ENCODE measurements at regions not wholly inside any gene's neighbourhood (a gene's known extent, or its start where the extent isn't known, plus 50 kb on each side); places are given as distances from the start of the nearest gene placed in this dataset.

DNA sequence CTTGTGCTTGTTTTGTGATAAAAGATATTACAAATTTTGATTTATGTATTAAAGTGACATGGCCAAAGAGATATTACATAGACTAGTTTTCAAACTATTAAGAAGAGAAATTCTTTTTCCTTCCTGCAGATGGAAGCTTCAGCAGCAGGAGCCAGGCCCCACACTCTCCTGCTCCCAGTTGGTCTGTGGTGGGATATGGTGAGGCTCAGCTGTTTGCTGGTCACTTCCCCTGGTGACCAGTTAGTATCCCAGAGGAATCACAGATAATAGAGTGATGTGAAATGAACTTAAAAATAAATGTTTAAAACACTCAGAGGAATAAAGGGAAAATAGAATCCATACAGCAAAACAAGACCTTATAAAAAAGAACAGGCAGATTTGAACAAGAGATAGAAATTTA, 154.7 kb downstream of the KTN1 start:
- no peak for DNase-seq (ENCODE audit: low spot score)

DNA sequence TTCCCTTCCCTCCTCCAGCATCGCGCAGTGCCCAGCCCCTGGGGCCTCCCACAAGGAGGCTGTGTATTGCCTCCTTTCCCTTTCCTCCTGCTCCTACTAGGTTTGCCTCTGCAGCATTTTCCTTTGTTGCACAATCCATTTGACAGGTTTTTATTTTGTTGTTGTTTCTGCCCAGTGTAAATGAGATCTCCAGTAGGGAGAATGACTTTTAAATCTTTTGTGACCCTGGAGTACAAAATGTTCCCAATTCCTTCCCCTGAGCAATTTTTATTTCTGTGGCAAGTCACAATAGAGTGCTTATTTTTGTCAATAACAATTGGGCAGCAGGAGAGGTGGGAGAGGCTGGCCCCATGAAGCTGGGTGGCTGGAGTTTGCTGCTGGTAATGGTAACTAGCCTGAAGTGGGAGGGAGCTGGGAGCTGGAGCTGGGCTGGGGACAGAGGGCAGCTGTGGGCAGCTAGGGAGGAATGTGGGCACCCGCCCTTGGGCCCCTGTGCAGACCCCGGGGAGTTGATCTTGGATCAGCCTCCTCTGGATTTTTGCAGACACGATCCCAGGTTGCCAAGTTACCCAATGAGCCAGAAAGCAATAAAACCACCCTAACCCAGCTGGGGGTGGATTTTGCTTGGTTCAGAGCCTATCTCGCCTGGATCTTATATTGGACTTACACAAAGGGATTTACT, 160.1 kb downstream of the KTN1 start:
- no peak for DNase-seq (ENCODE audit: low spot score)

GRCh38 chr14:55740649-55740989, 160.6 kb downstream of the KTN1 start:
- no peak for DNase-seq (ENCODE audit: low spot score)

DNA sequence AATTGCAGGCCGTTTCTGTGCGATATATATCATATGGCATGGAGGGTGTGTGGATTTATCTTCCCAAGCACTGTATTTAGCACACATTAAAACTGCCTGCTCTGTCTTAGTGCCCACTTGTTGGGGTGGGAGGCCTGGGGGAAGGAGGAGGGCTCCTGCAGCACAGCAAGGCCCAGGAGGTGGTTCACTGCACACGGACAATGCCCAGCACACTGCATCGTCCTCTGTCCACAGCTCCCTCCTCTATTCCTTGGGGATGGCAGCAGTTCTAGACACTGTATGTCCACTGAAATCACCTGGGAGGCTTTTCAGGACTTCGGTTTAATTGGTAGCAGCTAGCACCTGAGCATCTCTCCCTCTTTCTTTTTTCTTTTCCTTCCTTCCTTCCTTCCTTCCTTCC, 161.2 kb downstream of the KTN1 start:
- DNase-seq (ENCODE audit: low spot score), result no peak

- no peak for DNase-seq (ENCODE audit: low spot score)
These were observed 163.5 kb downstream of the KTN1 start for GRCh38 chr14:55743551-55743950.

DNA sequence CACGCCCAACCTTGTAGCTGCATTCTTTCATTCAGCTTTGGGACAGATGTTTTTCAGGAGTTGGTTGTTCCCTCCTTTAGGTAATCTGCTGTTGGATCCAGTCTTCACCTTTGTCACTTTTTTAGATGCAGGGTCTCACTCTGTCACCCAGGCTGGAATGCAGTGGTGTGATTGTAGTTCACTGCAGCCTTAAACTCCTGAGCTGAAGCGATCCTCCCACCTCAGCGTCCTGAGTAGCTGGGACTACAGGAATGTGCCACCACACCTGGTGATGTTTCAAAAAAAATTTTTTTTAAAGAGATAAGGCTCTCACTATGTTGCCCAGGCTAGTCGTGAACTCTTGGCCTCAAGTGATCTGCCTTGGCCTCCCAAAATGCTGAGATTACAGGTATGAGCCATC, 164.3 kb downstream of the KTN1 start:
- no peak for DNase-seq (ENCODE audit: low spot score)

- DNase-seq (ENCODE audit: low spot score), result no peak
These were observed 165.9 kb downstream of the KTN1 start for GRCh38 chr14:55745906-55746305.

GRCh38 chr14:55746558-55746957, 166.6 kb downstream of the KTN1 start:
- no peak for DNase-seq (ENCODE audit: low spot score)

DNA sequence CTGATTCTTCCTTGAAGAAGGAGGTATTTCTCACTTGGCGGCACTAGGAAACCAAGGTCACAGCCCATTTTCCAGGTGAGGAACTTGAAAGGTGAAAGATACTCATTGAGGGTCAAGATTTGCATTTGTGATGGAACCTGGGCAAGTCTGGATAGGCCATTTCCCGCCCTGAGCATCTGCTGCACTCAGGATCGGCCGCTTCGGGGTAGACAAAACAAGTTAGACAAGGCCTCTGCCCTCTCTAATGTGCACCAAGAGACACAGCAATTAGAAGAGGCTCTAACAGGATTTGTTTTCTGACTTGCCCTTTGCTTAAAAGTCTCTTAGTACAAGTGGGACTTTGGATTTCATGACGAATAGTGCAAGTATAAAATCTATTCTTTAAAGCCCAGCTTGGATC, 167.2 kb downstream of the KTN1 start:
- DNase-seq (ENCODE audit: low spot score), result no peak

DNA sequence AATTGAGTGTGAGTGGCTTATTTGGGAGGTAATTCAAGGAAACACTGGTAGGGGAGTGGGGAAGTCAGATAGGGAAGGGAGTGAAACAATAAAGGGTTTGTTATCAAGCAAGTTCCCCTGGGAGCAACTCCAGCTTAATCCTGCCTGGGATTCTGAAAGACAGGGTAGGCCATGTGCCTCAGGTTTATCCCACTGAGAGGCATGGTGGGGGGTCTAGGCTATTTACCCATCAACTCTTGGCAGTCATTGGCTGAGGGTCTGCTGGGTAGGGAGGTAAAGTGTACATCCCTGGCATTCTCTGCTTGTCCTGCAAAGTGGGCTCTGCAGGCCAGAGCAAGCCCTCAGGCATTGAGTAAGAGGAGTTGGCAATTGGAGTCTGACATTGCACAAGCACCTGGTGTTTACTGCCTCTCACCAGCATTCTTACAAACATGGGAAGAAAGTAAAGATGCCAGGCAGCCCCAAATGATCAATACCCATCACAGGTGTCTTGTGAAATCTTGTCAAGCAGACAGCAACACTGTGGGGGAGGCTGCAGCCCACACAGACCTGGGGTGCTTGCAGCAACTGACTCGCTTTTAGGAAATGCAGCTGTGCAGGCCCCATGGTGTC, 169.3 kb downstream of the KTN1 start:
- no peak for DNase-seq (ENCODE audit: low spot score)

DNA sequence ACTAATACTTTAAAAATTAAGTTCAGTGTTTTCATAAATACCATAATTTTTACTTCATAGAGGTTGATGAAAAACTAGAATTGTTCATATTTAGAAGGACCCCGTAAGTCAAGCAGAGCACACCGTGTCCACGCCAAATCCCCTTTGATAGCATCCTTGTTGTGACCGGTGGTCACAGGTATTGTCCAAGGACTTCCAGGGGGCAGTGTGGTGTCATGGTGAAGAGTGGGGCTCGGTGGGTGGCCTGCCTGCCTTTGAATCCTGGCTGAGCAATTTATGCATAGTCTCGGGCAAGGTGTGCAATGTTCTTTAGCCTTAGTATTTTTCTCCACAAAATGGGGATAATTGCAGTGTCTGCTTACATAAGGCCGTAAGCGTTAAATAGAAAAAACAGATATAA, 169.9 kb downstream of the KTN1 start:
- no peak for DNase-seq (ENCODE audit: low spot score)

GRCh38 chr14:55752580-55753390, 172.8 kb downstream of the KTN1 start:
- DNase-seq (ENCODE audit: low spot score), result no peak

DNA sequence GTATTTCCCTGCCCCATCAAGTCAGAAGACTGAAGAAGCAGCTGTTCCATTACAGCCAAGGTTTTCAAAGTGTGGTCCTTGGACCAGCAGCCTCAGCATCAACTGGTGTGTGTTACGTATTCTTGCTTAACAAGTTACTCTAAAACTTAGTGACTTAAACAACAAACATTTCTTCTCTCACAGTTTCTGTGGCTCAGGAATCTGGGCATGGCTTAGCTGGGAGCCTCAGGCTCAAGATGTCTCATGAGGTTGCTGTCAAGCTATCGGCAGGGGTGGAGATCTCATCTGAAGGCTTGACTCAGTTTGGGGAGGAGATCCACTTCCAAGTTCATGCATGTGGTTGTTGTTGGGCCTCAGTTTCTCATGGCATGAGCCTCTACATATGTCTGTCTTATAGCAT, 174.5 kb downstream of the KTN1 start:
- DNase-seq (ENCODE audit: low spot score), result no peak

DNA sequence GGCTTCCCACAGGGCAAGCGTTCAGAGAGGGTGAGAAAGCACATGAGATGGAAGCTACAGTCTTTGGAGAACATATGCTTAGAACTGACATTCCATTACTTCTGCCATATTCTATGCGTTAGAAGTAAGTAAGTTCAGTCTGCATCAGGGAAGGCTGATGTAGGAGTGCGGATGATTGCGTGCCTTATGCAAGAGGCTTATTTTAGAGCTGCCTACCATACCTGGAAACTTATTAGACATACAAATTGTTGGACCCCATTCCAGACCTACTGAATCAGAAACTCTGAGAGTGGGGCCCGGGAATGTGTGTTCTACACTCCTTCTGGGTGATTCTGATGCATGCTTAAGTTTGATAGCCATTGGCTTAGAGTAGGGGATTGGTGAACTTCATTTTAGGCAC, 174.9 kb downstream of the KTN1 start:
- DNase-seq (ENCODE audit: low spot score), result no peak

DNA sequence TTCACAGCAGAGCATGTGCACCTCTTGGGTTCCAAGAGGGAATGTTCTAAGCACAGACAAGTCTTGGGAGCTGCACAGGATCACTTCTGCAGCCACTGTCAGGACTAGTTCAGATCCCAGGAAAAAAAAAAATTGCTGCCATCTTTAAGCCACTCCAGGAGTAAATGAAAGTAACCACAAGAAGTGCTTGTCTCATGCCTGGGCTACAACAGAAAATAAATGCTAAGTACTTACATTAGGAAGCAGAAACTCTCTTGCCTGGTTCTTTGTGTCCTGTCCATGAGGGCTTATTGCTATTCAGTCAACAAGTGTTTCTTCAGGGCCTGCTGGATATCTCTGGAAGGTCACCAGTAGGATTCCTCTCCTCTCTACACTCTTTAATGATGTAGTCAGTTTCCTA, 176.1 kb downstream of the KTN1 start:
- DNase-seq (ENCODE audit: low spot score), result no peak

- no peak for DNase-seq (ENCODE audit: low spot score)
These were observed 176.6 kb downstream of the KTN1 start for GRCh38 chr14:55756557-55756956.

GRCh38 chr14:55758796-55759195, 178.8 kb downstream of the KTN1 start:
- DNase-seq (ENCODE audit: low spot score), result no peak

DNA sequence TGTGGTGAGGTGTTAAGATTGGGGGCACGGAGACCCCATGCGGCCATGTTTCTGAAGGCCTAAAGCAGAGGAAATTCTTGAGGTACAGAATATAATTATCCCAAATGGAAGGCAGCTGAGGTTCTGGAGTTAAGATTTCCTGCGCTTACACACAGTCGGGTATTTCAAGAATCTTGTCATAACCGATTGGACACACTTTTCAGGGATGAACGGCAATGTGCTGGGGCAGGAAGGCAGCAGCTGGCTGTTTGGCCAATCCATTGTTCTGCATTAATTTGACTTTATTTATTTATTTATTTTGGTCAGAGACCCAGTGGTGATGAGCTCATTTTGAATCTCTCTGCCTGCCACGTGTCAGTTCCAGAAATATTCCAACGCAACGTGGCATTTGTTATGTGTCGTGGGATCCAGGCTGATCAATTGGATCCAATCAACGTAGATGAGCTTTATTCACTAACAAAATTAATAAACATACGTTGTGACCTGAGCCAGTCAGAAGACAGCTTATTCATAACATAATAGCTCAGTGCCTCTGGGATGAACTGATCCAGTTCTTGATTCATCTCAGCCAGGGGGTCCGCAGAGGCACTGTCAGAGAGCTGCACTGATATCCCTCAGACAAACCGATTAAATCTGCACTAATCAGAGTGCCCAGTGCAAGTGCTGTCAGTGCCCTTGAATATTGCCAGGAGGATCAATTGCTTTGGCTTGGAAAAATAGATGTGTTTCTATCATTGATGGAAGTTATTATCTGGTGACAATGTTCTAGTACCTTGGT, 181.0 kb downstream of the KTN1 start:
- no peak for DNase-seq (ENCODE audit: low spot score)

GRCh38 chr14:55761651-55762050, 181.6 kb downstream of the KTN1 start:
- no peak for DNase-seq (ENCODE audit: low spot score)

DNA sequence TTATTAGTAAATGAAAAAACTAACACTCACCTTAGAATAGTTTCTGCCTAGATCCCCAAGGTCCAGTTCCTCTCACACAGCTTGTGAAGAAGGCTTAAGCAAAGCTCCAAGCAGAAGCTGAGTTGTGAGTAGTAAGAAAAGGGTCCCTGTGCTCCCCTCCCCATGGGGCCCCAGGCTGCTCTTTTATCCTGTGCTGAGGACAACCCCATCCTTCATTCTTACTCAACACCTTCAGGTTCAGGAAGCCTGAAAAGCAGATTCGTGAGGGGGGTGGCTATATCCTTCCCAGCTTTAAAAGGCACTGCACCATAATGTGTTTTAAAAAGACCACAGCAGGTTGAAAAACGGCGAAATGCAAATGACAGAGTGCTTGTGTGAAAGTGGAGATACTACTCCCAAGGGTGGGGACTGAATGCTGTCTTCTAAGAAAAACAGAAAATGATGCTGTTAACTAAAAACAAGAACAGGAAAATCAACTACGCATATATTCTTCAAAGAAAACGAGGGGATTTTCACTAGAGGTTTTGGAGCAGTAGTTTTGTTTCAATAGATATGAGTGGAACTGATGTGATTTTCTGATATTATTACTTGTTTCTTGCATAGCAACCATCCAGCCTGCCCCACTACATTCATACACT, 182.7 kb downstream of the KTN1 start:
- no peak for DNase-seq (ENCODE audit: low spot score)

DNA sequence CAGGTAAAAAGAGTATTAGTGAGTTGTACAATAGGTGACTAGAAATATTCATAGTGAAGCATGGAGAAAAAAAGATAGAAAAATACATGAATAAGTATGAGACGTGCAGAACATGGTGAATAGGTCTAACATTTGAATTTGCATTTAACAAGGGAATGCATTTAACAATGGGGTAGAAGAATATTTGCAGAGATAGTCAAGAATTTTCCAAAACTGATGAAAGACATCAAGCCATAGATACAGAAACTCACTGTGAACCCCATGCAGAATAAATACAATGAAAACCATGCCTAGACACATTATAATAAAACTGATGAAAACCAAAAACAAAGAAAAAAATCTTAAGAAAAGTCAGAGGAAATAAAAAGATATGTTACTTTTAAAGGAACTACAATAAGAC, 184.8 kb downstream of the KTN1 start:
- DNase-seq (ENCODE audit: low spot score), result no peak

DNA sequence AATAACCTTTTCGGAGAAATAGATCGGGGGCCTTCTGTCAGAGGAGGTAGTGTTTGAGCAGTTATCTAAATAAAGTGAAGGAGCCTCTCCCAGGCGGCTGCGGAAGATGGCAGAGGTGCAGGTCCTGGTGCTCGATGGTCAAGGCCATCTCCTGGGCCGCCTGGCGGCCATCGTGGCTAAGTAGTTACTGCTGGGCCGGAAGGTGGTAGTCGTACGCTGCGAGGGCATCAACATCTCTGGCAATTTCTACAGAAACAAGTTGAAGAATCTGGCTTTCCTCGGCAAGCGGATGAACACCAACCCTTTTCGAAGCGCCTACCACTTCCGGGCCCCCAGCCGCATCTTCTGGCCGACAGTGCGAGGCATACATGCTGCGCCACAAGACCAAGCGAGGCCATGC, 186.1 kb downstream of the KTN1 start:
- DNase-seq (ENCODE audit: low spot score), result no peak
